ENCODE measurements at regions not wholly inside any gene's neighbourhood (a gene's known extent, or its start where the extent isn't known, plus 50 kb on each side); places are given as distances from the start of the nearest gene placed in this dataset.

GRCh38 chr5:32989815-32990214 is 278.7 kb downstream of the NPR3 start:
- no peak for TF ChIP-seq EP300 (IDR thresholded peaks at IDR 0.05; ENCODE audit: borderline replicate concordance)

DNA sequence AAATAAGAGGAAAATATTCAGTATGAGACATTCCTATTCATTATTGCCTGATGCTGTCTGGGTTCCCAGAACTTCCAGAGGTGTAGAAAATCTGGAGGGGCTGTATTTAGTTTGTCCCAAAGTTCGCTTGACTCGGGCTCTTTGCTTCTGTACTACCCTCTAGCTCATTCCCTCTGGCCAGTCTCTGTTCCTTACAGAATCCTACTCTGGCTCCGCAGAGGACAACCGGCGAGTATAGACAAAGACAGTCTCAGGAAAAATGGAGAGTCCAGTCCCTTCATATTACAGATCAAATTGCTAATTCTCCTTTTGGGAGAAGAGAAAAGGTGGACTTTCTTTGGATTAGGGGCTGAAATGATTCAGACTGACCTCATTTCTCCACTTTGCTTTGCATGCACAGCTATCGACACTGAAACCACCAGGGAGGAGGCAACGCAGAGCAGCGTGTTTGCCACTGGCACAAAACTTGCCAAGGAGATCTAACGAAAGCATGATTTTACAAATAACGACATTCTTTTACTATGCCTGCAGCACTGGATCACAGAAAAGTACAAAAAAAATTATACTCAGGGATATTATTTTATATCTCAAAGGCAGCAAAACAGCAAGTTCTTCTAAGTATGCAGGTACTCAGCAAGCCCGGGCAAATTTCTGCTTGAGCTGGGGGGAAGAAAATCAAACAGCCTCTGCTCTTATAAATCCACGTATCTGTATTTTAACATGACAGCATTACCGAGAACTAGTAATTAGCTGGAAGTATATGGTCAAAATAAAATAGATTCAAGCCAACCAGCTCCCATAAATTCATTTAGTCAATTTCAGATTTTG is 279.7 kb downstream of the NPR3 start:
- no peak for TF ChIP-seq TEAD4 (IDR thresholded peaks at IDR 0.05)
- TF ChIP-seq MAX (IDR thresholded peaks at IDR 0.05) = no peak
- no peak for TF ChIP-seq CEBPB (IDR thresholded peaks at IDR 0.05)
- TF ChIP-seq TAF1 (IDR thresholded peaks at IDR 0.05; ENCODE audit: low read depth) = no peak
- TF ChIP-seq USF1 (IDR thresholded peaks at IDR 0.05) = no peak
- no peak for TF ChIP-seq ZBTB7A (IDR thresholded peaks at IDR 0.05; ENCODE audit: low read depth)
- no peak for TF ChIP-seq EP300 (IDR thresholded peaks at IDR 0.05; ENCODE audit: borderline replicate concordance)
- TF ChIP-seq CREB1 (IDR thresholded peaks at IDR 0.05; ENCODE audit: low read depth) = no peak
- no peak for TF ChIP-seq FOXM1 (IDR thresholded peaks at IDR 0.05; ENCODE audit: borderline replicate concordance, low read depth)
- no peak for TF ChIP-seq TCF12 (IDR thresholded peaks at IDR 0.05; ENCODE audit: low read depth)
- no peak for TF ChIP-seq RAD21 (IDR thresholded peaks at IDR 0.05; ENCODE audit: low read depth)
- TF ChIP-seq YY1 (IDR thresholded peaks at IDR 0.05; ENCODE audit: low read depth) = no peak
- no peak for TF ChIP-seq NFIC (IDR thresholded peaks at IDR 0.05)
- TF ChIP-seq EGR1 (IDR thresholded peaks at IDR 0.05) = no peak
- no peak for TF ChIP-seq REST (IDR thresholded peaks at IDR 0.05; ENCODE audit: low read depth)

DNA sequence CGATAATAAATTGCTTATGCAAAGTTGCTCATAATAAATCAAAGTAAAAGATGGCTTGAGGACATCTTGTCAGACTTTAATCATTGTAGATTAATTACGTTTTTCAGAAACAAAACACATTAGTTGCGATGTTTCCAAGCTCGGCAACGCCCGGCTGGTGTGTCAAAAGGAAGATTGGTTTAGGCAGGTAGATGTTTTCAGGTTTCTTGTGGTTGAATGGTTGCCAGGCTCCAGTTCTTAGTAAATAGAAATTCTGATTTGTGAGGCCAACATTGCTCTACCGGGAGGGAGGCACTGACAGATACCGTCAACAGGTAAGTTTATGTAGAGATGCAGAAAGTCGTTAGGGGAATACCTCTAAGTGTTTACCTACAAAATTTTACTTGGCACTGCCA is 280.3 kb downstream of the NPR3 start:
- no peak for TF ChIP-seq MAX (IDR thresholded peaks at IDR 0.05)

DNA sequence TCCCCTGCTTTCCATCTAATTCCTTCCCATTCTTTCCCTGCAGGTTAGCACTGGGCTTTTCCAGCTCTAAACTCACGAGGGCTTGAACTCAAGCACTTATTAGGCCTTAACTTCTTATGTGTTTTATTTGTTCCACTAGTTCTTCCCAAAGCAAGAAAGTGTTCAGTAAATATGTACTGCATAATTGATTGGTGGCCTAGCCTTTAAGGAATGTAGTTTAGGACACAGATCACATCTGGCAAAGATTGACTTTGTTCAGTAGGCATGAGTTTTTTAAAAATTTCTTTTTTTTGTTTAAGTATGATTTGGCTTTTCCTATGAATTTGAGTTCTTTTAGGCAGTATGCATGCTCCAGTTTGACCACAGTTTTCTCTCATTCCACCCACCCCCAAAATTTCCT is 285.2 kb downstream of the NPR3 start:
- no peak for TF ChIP-seq EGR1 (IDR thresholded peaks at IDR 0.05)
- TF ChIP-seq NFIC (IDR thresholded peaks at IDR 0.05) = no peak
- TF ChIP-seq RAD21 (IDR thresholded peaks at IDR 0.05; ENCODE audit: low read depth) = no peak
- no peak for TF ChIP-seq FOXM1 (IDR thresholded peaks at IDR 0.05; ENCODE audit: borderline replicate concordance, low read depth)
- TF ChIP-seq CREB1 (IDR thresholded peaks at IDR 0.05; ENCODE audit: low read depth) = no peak
- TF ChIP-seq TEAD4 (IDR thresholded peaks at IDR 0.05) = no peak
- TF ChIP-seq TAF1 (IDR thresholded peaks at IDR 0.05; ENCODE audit: low read depth) = no peak
- TF ChIP-seq MAX (IDR thresholded peaks at IDR 0.05) = no peak
- TF ChIP-seq YY1 (IDR thresholded peaks at IDR 0.05; ENCODE audit: low read depth) = no peak
- no peak for TF ChIP-seq REST (IDR thresholded peaks at IDR 0.05; ENCODE audit: low read depth)
- TF ChIP-seq ZBTB7A (IDR thresholded peaks at IDR 0.05; ENCODE audit: low read depth) = no peak
- no peak for TF ChIP-seq EP300 (IDR thresholded peaks at IDR 0.05; ENCODE audit: borderline replicate concordance)
- TF ChIP-seq CEBPB (IDR thresholded peaks at IDR 0.05) = no peak
- no peak for TF ChIP-seq USF1 (IDR thresholded peaks at IDR 0.05)

GRCh38 chr5:33008751-33009418 is 297.8 kb downstream of the NPR3 start:
- TF ChIP-seq EGR1 (IDR thresholded peaks at IDR 0.05) = no peak
- no peak for TF ChIP-seq FOXM1 (IDR thresholded peaks at IDR 0.05; ENCODE audit: borderline replicate concordance, low read depth)
- TF ChIP-seq ZBTB7A (IDR thresholded peaks at IDR 0.05; ENCODE audit: low read depth) = no peak
- peak; percentile 46; the same call in 1 of the 2 replicates for TF ChIP-seq TCF12 (IDR thresholded peaks at IDR 0.05; ENCODE audit: low read depth)
- no peak for TF ChIP-seq YY1 (IDR thresholded peaks at IDR 0.05; ENCODE audit: low read depth)
- TF ChIP-seq RAD21 (IDR thresholded peaks at IDR 0.05; ENCODE audit: low read depth) = no peak
- peak; percentile 38; the same call in 1 of the 2 replicates for TF ChIP-seq CEBPB (IDR thresholded peaks at IDR 0.05)
- no peak for TF ChIP-seq TAF1 (IDR thresholded peaks at IDR 0.05; ENCODE audit: low read depth)
- peak; percentile 50; the same call in 1 of the 2 replicates for TF ChIP-seq EP300 (IDR thresholded peaks at IDR 0.05; ENCODE audit: borderline replicate concordance)
- TF ChIP-seq NFIC (IDR thresholded peaks at IDR 0.05) = peak; percentile 28; the same call in 1 of the 2 replicates
- TF ChIP-seq REST (IDR thresholded peaks at IDR 0.05; ENCODE audit: low read depth) = no peak
- peak; percentile 66; the same call in 1 of the 2 replicates for TF ChIP-seq CREB1 (IDR thresholded peaks at IDR 0.05; ENCODE audit: low read depth)
- peak; percentile 81 for TF ChIP-seq TEAD4 (IDR thresholded peaks at IDR 0.05)
- no peak for TF ChIP-seq MAX (IDR thresholded peaks at IDR 0.05)
- peak; percentile 50 for TF ChIP-seq USF1 (IDR thresholded peaks at IDR 0.05)
